ACC112 (cell line): ENCODE measurements at regions not wholly inside any gene's neighbourhood (a gene's known extent, or its start where the extent isn't known, plus 50 kb on each side); places are given as distances from the start of the nearest gene placed in this dataset.

Source experiments
- H2AFZ ChIP-seq: fragments of 200-600 bp; sonication (generic); one replicate; pipeline ENCODE4 v1.6.0; 2017; ENCODE audit warnings: antibody characterized with exemption, low read length; ENCODE audit not compliant: unreplicated experiment
- H3K27ac ChIP-seq: fragments of 200-600 bp; sonication (generic); 2 replicates; pipeline ENCODE4 v1.5.1; 2014; ENCODE audit warnings: low read depth, mild to moderate bottlenecking, antibody characterized with exemption, low read length, moderate library complexity
- H3K27me3 ChIP-seq: fragments of 200-600 bp; sonication (generic); 2 replicates; pipeline ENCODE4 v1.6.1; 2014; ENCODE audit warnings: mild to moderate bottlenecking, antibody characterized with exemption, low read length, moderate library complexity, mixed read lengths; ENCODE audit not compliant: insufficient read depth
- H3K36me3 ChIP-seq: fragments of 200-600 bp; sonication (generic); 2 replicates; pipeline ENCODE4 v1.6.1; 2016; ENCODE audit warnings: mild to moderate bottlenecking, antibody characterized with exemption, low read length, moderate library complexity, mixed read lengths; ENCODE audit not compliant: insufficient read depth
- H3K4me1 ChIP-seq: fragments of 200-600 bp; sonication (generic); one replicate; pipeline ENCODE4 v1.6.1; 2016; ENCODE audit warnings: low read length, mixed read lengths; ENCODE audit not compliant: insufficient read depth, unreplicated experiment, control insufficient read depth
- H3K4me3 ChIP-seq: fragments of 200-600 bp; sonication (generic); 2 replicates; pipeline ENCODE4 v1.5.1; 2014; ENCODE audit warnings: mild to moderate bottlenecking, low read depth, low read length
- H3K79me2 ChIP-seq: fragments of 200-600 bp; sonication (generic); one replicate; pipeline ENCODE4 v1.6.0; 2016; ENCODE audit warnings: low read length; ENCODE audit not compliant: control insufficient read depth, unreplicated experiment, insufficient read depth

DNA sequence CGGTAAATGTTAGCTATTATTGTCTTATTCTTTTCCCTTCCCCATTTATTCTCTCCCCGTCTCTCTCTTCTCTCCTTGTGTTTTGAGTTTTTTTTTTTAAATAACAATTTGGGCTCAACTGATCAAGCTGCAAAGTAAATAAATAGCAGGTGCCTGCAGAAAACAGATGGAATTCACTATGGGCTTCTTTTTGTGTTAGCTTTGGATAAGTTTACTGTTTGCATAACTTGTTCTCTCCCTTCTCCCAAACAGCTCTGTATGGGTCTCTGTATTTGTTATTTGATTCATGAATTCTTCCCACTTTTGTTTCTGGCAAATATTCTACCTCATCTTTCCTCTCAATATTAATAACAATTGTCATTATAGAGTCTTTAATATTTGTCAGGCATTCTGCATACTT, 111.8 kb upstream of the ASTN2 start:
- no peak overlapping the region for H2AFZ ChIP-seq
- H3K79me2 ChIP-seq = no peaks in the 10 kb centered on the region
- H3K27me3 ChIP-seq = no peaks in the 10 kb centered on the region
- no peak overlapping the region for H3K27ac ChIP-seq
- H3K4me1 ChIP-seq = no peaks in the 10 kb centered on the region
- H3K36me3 ChIP-seq = no peaks in the 10 kb centered on the region
- H3K4me3 ChIP-seq = no peak overlapping the region

DNA sequence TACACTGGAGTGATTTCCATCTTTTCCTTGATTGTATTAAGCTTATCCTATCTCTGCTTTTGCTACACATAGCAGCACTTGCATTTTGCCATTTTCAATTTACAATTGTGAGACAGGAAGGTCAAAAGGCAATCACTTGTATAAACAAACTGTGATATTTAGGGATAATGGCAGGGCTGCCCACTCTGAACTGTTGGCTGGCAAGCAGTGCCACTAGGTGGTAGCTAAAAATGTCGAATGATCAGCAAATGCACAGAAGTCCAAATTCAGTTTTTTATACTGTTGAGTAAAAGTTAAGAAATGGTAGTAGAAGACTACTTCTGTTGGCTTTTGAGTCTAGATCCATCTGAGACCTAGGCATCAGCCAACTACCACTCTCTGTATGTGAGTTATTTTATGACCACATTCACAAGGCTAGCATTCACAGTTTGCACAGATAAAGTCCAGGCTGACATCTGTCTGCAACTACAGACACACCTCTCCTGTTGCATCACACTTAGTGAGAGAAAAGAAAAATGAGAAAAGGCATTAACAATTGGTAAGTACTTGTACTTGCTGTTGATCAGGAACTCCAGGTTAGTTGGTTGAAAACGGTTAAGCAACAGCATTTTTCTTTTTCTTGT, 108.8 kb upstream of the ASTN2 start:
- H3K4me3 ChIP-seq = no peak overlapping the region
- no peaks in the 10 kb centered on the region for H3K4me1 ChIP-seq
- H3K27ac ChIP-seq = no peak overlapping the region
- H3K36me3 ChIP-seq = no peaks in the 10 kb centered on the region
- H3K27me3 ChIP-seq = no peaks in the 10 kb centered on the region
- no peak overlapping the region for H2AFZ ChIP-seq
- no peaks in the 10 kb centered on the region for H3K79me2 ChIP-seq

GRCh38 chr9:117521293-117521692, 106.4 kb upstream of the ASTN2 start:
- Histone ChIP-seq H3K4me3 (no peak overlapping the region), H3K4me1 (no peaks in the 10 kb centered on the region), H2AFZ (no peak overlapping the region), H3K36me3 (no peaks in the 10 kb centered on the region), H3K79me2 (no peaks in the 10 kb centered on the region), H3K27ac (no peak overlapping the region), H3K27me3 (no peaks in the 10 kb centered on the region)

DNA sequence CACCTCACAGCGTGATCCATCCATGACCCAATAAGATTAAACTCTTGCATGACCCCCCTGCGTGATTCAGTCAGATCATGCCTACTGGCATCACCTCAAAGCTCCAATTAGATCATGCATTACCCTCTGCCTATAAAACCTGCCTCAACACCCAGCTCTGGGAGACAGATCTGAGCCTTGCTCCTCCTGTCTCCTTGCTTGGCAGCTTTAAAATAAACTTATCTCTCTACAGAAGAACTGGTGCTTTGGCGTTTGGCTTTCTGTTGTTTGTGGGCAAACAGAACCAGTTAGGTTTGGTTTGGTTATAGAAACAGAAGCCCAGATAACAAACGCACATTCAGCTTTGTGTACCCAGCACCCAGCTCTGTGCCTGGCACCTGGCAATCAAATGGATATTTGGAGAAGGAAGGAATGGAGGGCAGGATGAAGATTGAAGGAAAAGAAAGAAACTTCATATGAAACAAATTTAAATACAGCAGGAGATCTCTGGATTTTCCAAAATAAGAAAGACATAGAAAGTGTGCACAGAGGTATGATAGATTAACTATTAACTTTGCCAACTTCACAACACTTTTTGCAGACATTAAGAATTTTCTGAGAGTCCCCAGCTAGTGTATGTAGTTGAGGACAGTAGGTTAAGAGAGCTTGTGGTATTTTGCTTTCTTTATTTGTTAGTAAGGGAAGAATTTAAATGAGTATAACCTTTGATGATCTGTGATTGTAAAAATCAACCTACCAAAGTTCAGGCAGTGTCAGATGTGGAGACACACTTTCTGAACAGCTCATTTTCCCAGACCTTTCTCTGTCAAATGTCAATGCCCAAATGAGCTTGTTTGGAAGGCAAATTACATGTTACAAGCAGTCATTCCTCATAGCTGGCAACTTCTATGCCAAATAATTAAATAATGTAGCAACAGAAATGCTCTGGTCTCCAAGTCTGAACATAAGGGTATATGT, 102.1 kb upstream of the ASTN2 start:
- Histone ChIP-seq H3K36me3 (no peaks in the 10 kb centered on the region), H3K4me1 (no peaks in the 10 kb centered on the region), H3K4me3 (no peak overlapping the region), H3K79me2 (no peaks in the 10 kb centered on the region), H2AFZ (no peak overlapping the region), H3K27ac (no peak overlapping the region), H3K27me3 (no peaks in the 10 kb centered on the region)

DNA sequence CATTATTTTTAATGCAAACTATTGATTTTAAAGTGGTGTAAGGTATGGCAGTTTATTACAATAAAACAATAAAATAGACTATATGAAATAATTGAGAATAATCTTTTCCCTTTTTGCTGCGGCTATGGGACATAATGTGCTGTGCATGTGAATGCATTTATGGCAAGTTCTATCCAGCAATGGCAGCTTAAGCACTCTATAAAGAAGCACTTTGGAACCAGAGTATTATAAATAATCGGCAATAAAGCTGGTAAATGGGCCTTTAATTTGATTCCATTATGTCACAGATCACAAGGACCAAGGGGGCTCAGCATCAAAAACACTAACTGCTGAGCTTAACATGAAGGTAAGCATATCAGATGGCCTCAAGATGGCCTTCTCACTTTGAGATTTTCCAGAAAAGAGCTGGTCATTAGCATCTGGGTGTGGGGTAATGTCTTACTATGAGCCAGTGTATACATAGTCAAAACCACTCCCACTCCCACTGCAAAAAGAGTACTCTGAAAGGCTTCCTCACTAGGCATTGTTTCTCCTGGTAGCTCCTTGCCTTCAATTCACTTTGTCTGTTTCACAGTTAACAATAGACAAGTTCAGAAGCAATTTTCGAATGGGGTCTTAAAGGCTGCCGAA, 97.1 kb upstream of the ASTN2 start:
- Histone ChIP-seq H3K36me3 (no peaks in the 10 kb centered on the region), H3K79me2 (no peaks in the 10 kb centered on the region), H3K27me3 (no peaks in the 10 kb centered on the region), H3K4me3 (no peak overlapping the region), H2AFZ (no peak overlapping the region), H3K27ac (no peak overlapping the region), H3K4me1 (no peaks in the 10 kb centered on the region)

- H3K4me1 ChIP-seq = no peaks in the 10 kb centered on the region
- peaks cover 3% of the 10 kb centered on the region; the same call in 1 of the 2 replicates for H3K27me3 ChIP-seq
- no peaks in the 10 kb centered on the region for H3K36me3 ChIP-seq
- H3K27ac ChIP-seq = no peak overlapping the region
- H2AFZ ChIP-seq = no peak overlapping the region
- no peak overlapping the region for H3K4me3 ChIP-seq
- H3K79me2 ChIP-seq = no peaks in the 10 kb centered on the region
Observed at GRCh38 chr9:117496307-117496706, 81.5 kb upstream of the ASTN2 start.

- no peak overlapping the region for H2AFZ ChIP-seq
- H3K4me1 ChIP-seq = no peaks in the 10 kb centered on the region
- no peaks in the 10 kb centered on the region for H3K36me3 ChIP-seq
- H3K27ac ChIP-seq = no peak overlapping the region
- peaks cover 7% of the 10 kb centered on the region; the same call in 1 of the 2 replicates for H3K27me3 ChIP-seq
- H3K4me3 ChIP-seq = peak overlapping the region; percentile 37
- H3K79me2 ChIP-seq = no peaks in the 10 kb centered on the region
Observed at GRCh38 chr9:117494401-117495090, 79.7 kb upstream of the ASTN2 start.

DNA sequence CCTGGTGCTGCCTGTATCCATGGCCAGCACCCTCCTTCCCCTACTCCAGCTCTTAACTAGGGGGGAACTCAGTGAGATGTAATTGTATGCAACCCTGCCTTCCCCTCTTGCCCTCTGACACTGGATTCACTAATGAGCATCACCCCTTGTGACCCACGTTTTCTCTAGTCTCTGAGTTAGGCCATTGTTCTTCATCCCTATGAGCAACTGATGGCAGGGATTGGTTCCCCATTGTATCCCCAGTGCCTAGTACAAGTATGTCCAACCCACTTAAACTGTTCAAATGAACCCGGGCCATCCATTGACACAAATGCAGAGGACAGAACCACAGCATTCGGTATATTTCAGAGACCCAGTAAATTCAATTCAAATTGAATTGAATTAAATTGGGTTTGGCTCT, 77.6 kb upstream of the ASTN2 start:
- no peaks in the 10 kb centered on the region for H3K4me1 ChIP-seq
- H3K36me3 ChIP-seq = no peaks in the 10 kb centered on the region
- no peak overlapping the region for H3K4me3 ChIP-seq
- no peak overlapping the region for H2AFZ ChIP-seq
- peaks cover 7% of the 10 kb centered on the region; the same call in 1 of the 2 replicates for H3K27me3 ChIP-seq
- no peak overlapping the region for H3K27ac ChIP-seq
- H3K79me2 ChIP-seq = no peaks in the 10 kb centered on the region

- H2AFZ ChIP-seq = no peak overlapping the region
- no peaks in the 10 kb centered on the region for H3K36me3 ChIP-seq
- no peaks in the 10 kb centered on the region for H3K4me1 ChIP-seq
- H3K4me3 ChIP-seq = no peak overlapping the region
- H3K27ac ChIP-seq = no peak overlapping the region
- H3K79me2 ChIP-seq = no peaks in the 10 kb centered on the region
- peaks cover 7% of the 10 kb centered on the region; the same call in 1 of the 2 replicates for H3K27me3 ChIP-seq
Observed at GRCh38 chr9:117491491-117491890, 76.6 kb upstream of the ASTN2 start.

GRCh38 chr9:117490199-117490598, 75.3 kb upstream of the ASTN2 start:
- Histone ChIP-seq H3K4me3 (no peak overlapping the region), H3K27ac (no peak overlapping the region), H2AFZ (no peak overlapping the region), H3K36me3 (no peaks in the 10 kb centered on the region), H3K4me1 (no peaks in the 10 kb centered on the region), H3K79me2 (no peaks in the 10 kb centered on the region), H3K27me3 (peaks cover 7% of the 10 kb centered on the region; the same call in 1 of the 2 replicates)
